CD8-positive, alpha-beta memory T cell (primary cell): ENCODE measurements at regions not wholly inside any gene's neighbourhood (a gene's known extent, or its start where the extent isn't known, plus 50 kb on each side); places are given as distances from the start of the nearest gene placed in this dataset.

ENCODE experiments used
- CTCF ChIA-PET: fragments of 350-600 bp; sonication (Branson Sonifier 250); formaldehyde crosslinking; loops from one replicate; lab custom pipeline; 2021; ENCODE audit warnings: antibody characterized with exemption; lab: Charles Lee
- POLR2A ChIA-PET: fragments of 350-600 bp; sonication (Branson Sonifier 250); formaldehyde crosslinking; loops from one replicate; lab custom pipeline; 2021; ENCODE audit warnings: antibody characterized with exemption; lab: Charles Lee
- DNase-seq, 5 donors: peaks; one replicate each; pipeline versions ENCODE4 v3.0.0 to v3.0.0-alpha.2; 2020 to 2022; ENCODE audit warnings: mixed read lengths in 1 of 5
- H3K27ac ChIP-seq: one replicate; pipeline ENCODE4 v1.7.0; 2013; ENCODE audit warnings: low read depth, mild to moderate bottlenecking, low read length, moderate library complexity
- H3K27me3 ChIP-seq: 2 replicates; pipeline ENCODE4 v1.7.0; 2013; ENCODE audit warnings: low read length, mild to moderate bottlenecking; ENCODE audit not compliant: insufficient read depth, poor library complexity, severe bottlenecking
- H3K36me3 ChIP-seq: 2 replicates; pipeline ENCODE4 v1.7.0; 2013; ENCODE audit warnings: mild to moderate bottlenecking, low read length, moderate library complexity; ENCODE audit not compliant: insufficient read depth
- H3K4me1 ChIP-seq: 2 replicates; pipeline ENCODE4 v1.7.0; 2013; ENCODE audit warnings: mild to moderate bottlenecking, low read length, moderate library complexity; ENCODE audit not compliant: insufficient read depth
- H3K4me3 ChIP-seq: 2 replicates; pipeline ENCODE4 v1.7.0; 2013; ENCODE audit warnings: mild to moderate bottlenecking, low read length
- H3K9me3 ChIP-seq: 2 replicates; pipeline ENCODE4 v1.7.0; 2013; ENCODE audit warnings: mild to moderate bottlenecking, low read length
- H3K27ac Mint-ChIP-seq, 8 donors: one replicate each; pipeline ENCODE4 v1.8.0; 2020 to 2021; ENCODE audit warnings: mixed read lengths in 8 of 8, mild to moderate bottlenecking in 6 of 8, inconsistent platforms in 3 of 8, moderate library complexity in 3 of 8
- H3K27me3 Mint-ChIP-seq, 2 donors: one replicate each; pipeline ENCODE4 v1.8.0; 2020 to 2021; ENCODE audit warnings: mixed read lengths in 2 of 2, mild to moderate bottlenecking in 1 of 2, moderate library complexity in 1 of 2
- H3K36me3 Mint-ChIP-seq, 3 donors: one replicate each; pipeline ENCODE4 v1.8.0; 2020 to 2021; ENCODE audit warnings: mixed read lengths in 3 of 3, inconsistent platforms in 1 of 3, mild to moderate bottlenecking in 1 of 3
- H3K4me1 Mint-ChIP-seq, 3 donors: one replicate each; pipeline ENCODE4 v1.8.0; 2020 to 2021; ENCODE audit warnings: mixed read lengths in 3 of 3, inconsistent platforms in 1 of 3, mild to moderate bottlenecking in 1 of 3
- H3K4me3 Mint-ChIP-seq, 7 donors: one replicate each; pipeline ENCODE4 v1.8.0; 2020 to 2021; ENCODE audit warnings: mixed read lengths in 7 of 7, mild to moderate bottlenecking in 6 of 7, moderate library complexity in 4 of 7, inconsistent platforms in 2 of 7
- H3K9me3 Mint-ChIP-seq, 5 donors: one replicate each; pipeline ENCODE4 v1.8.0; 2020 to 2022; ENCODE audit warnings: mixed read lengths in 5 of 5, mild to moderate bottlenecking in 3 of 5, moderate library complexity in 2 of 5, inconsistent platforms in 1 of 5

- CTCF ChIA-PET: no interaction called here
- Histone ChIP-seq H3K27me3 (no peaks in the 10 kb centered on the region), H3K4me1 (no peaks in the 10 kb centered on the region), H3K27ac (no peak overlapping the region), H3K9me3 (no peaks in the 10 kb centered on the region), H3K4me3 (no peak overlapping the region), H3K36me3 (no peaks in the 10 kb centered on the region)
- Mint-ChIP-seq H3K9me3 (peaks cover 3 to 18% (median 5%) of the 10 kb centered on the region in 5 donors), H3K27me3 (no peaks in the 10 kb centered on the region), H3K4me3 (no peak overlapping the region), H3K4me1 (no peaks in the 10 kb centered on the region), H3K36me3 (no peaks in the 10 kb centered on the region), H3K27ac (no peak overlapping the region)
- no peak for DNase-seq
- POLR2A ChIA-PET: no interaction called here
These were observed 473.3 kb upstream of the ZNF608 start for GRCh38 chr5:125219710-125220109.

GRCh38 chr5:125220284-125220683 is 473.8 kb upstream of the ZNF608 start:
- DNase-seq: no peak
- H3K9me3 ChIP-seq: no peaks in the 10 kb centered on the region
- peaks cover 3 to 18% (median 5%) of the 10 kb centered on the region in 5 donors for H3K9me3 Mint-ChIP-seq

GRCh38 chr5:125222597-125223240 is 476.3 kb upstream of the ZNF608 start:
- DNase-seq: no peak
- H3K36me3 ChIP-seq: no peaks in the 10 kb centered on the region
- H3K36me3 Mint-ChIP-seq: no peaks in the 10 kb centered on the region
- H3K27me3 Mint-ChIP-seq: no peaks in the 10 kb centered on the region
- H3K9me3 ChIP-seq: no peaks in the 10 kb centered on the region
- ChIA-PET POLR2A (no interaction called here), CTCF (interaction anchor here (0.5 kb wide), 1 partner anchor 20 kb away, joined by 3 read pairs; no protein-coding TSS in a partner anchor)
- peaks cover 3 to 12% (median 8%) of the 10 kb centered on the region in 5 donors for H3K9me3 Mint-ChIP-seq
- no peaks in the 10 kb centered on the region for H3K4me1 Mint-ChIP-seq
- no peaks in the 10 kb centered on the region for H3K27me3 ChIP-seq
- no peak overlapping the region for H3K4me3 ChIP-seq
- no peak overlapping the region for H3K4me3 Mint-ChIP-seq
- no peaks in the 10 kb centered on the region for H3K4me1 ChIP-seq
- no peak overlapping the region for H3K27ac ChIP-seq
- no peak overlapping the region for H3K27ac Mint-ChIP-seq

More at GRCh38 chr5:125220284-125220683, 473.8 kb upstream of the ZNF608 start:
- no peaks in the 10 kb centered on the region for H3K27me3 ChIP-seq
- no peaks in the 10 kb centered on the region for H3K27me3 Mint-ChIP-seq
- H3K4me3 ChIP-seq: no peak overlapping the region
- H3K36me3 Mint-ChIP-seq: no peaks in the 10 kb centered on the region
- no peaks in the 10 kb centered on the region for H3K4me1 ChIP-seq
- H3K27ac Mint-ChIP-seq: no peak overlapping the region
- no peak overlapping the region for H3K27ac ChIP-seq
- ChIA-PET POLR2A (no interaction called here), CTCF (no interaction called here)
- no peak overlapping the region for H3K4me3 Mint-ChIP-seq
- no peaks in the 10 kb centered on the region for H3K4me1 Mint-ChIP-seq
- no peaks in the 10 kb centered on the region for H3K36me3 ChIP-seq

- H3K4me1 Mint-ChIP-seq: no peaks in the 10 kb centered on the region
- no peaks in the 10 kb centered on the region for H3K36me3 Mint-ChIP-seq
- Histone ChIP-seq H3K36me3 (no peaks in the 10 kb centered on the region), H3K4me3 (no peak overlapping the region), H3K9me3 (no peaks in the 10 kb centered on the region), H3K27me3 (no peaks in the 10 kb centered on the region), H3K4me1 (no peaks in the 10 kb centered on the region), H3K27ac (no peak overlapping the region)
- peaks cover 3 to 9% (median 7%) of the 10 kb centered on the region in 5 donors for H3K9me3 Mint-ChIP-seq
- H3K27ac Mint-ChIP-seq: no peak overlapping the region
- ChIA-PET CTCF (no interaction called here), POLR2A (no interaction called here)
- no peak for DNase-seq
- H3K27me3 Mint-ChIP-seq: no peaks in the 10 kb centered on the region
- no peak overlapping the region for H3K4me3 Mint-ChIP-seq
These were observed 479.0 kb upstream of the ZNF608 start for GRCh38 chr5:125225424-125225823.

- no peaks in the 10 kb centered on the region for H3K4me1 ChIP-seq
- H3K4me3 ChIP-seq: no peak overlapping the region
- POLR2A ChIA-PET: no interaction called here
- no peaks in the 10 kb centered on the region for H3K9me3 ChIP-seq
- CTCF ChIA-PET: no interaction called here
- H3K36me3 ChIP-seq: no peaks in the 10 kb centered on the region
- no peaks in the 10 kb centered on the region for H3K4me1 Mint-ChIP-seq
- no peaks in the 10 kb centered on the region for H3K27me3 Mint-ChIP-seq
- no peak for DNase-seq
- H3K27ac Mint-ChIP-seq: no peak overlapping the region
- H3K36me3 Mint-ChIP-seq: no peaks in the 10 kb centered on the region
- no peak overlapping the region for H3K4me3 Mint-ChIP-seq
- H3K27me3 ChIP-seq: no peaks in the 10 kb centered on the region
- peaks cover 3 to 13% (median 7%) of the 10 kb centered on the region in 5 donors for H3K9me3 Mint-ChIP-seq
- no peak overlapping the region for H3K27ac ChIP-seq
These were observed 480.4 kb upstream of the ZNF608 start for GRCh38 chr5:125226825-125227224.

GRCh38 chr5:125227333-125228095 is 481.1 kb upstream of the ZNF608 start:
- Mint-ChIP-seq H3K9me3 (peaks cover 3 to 13% (median 10%) of the 10 kb centered on the region in 5 donors), H3K27ac (no peak overlapping the region), H3K36me3 (no peaks in the 10 kb centered on the region), H3K27me3 (no peaks in the 10 kb centered on the region), H3K4me1 (no peaks in the 10 kb centered on the region), H3K4me3 (no peak overlapping the region)
- H3K27ac ChIP-seq: no peak overlapping the region
- DNase-seq: no peak
- H3K36me3 ChIP-seq: no peaks in the 10 kb centered on the region
- POLR2A ChIA-PET: no interaction called here
- H3K27me3 ChIP-seq: no peaks in the 10 kb centered on the region
- H3K4me1 ChIP-seq: no peaks in the 10 kb centered on the region
- CTCF ChIA-PET: no interaction called here
- H3K9me3 ChIP-seq: no peaks in the 10 kb centered on the region
- H3K4me3 ChIP-seq: no peak overlapping the region

- Histone ChIP-seq H3K4me3 (no peak overlapping the region), H3K27me3 (no peaks in the 10 kb centered on the region), H3K36me3 (no peaks in the 10 kb centered on the region), H3K27ac (no peak overlapping the region), H3K4me1 (no peaks in the 10 kb centered on the region), H3K9me3 (no peaks in the 10 kb centered on the region)
- H3K4me3 Mint-ChIP-seq: no peak overlapping the region
- no peaks in the 10 kb centered on the region for H3K4me1 Mint-ChIP-seq
- no peak for DNase-seq
- peaks cover 3 to 13% (median 10%) of the 10 kb centered on the region in 5 donors for H3K9me3 Mint-ChIP-seq
- no peak overlapping the region for H3K27ac Mint-ChIP-seq
- no peaks in the 10 kb centered on the region for H3K36me3 Mint-ChIP-seq
- no peaks in the 10 kb centered on the region for H3K27me3 Mint-ChIP-seq
- CTCF ChIA-PET: no interaction called here
- POLR2A ChIA-PET: no interaction called here
These were observed 482.1 kb upstream of the ZNF608 start for GRCh38 chr5:125228363-125229070.

GRCh38 chr5:125229556-125229955 is 483.1 kb upstream of the ZNF608 start:
- no peaks in the 10 kb centered on the region for H3K36me3 ChIP-seq
- H3K9me3 Mint-ChIP-seq: peaks cover 3 to 13% (median 10%) of the 10 kb centered on the region in 5 donors
- H3K27me3 Mint-ChIP-seq: no peaks in the 10 kb centered on the region
- H3K36me3 Mint-ChIP-seq: no peaks in the 10 kb centered on the region
- no peak overlapping the region for H3K27ac ChIP-seq
- no peaks in the 10 kb centered on the region for H3K4me1 ChIP-seq
- POLR2A ChIA-PET: no interaction called here
- no peak for DNase-seq
- H3K4me3 ChIP-seq: no peak overlapping the region
- H3K4me1 Mint-ChIP-seq: no peaks in the 10 kb centered on the region
- H3K27ac Mint-ChIP-seq: no peak overlapping the region
- CTCF ChIA-PET: no interaction called here
- H3K4me3 Mint-ChIP-seq: no peak overlapping the region
- no peaks in the 10 kb centered on the region for H3K27me3 ChIP-seq
- H3K9me3 ChIP-seq: no peaks in the 10 kb centered on the region
